Endothelial cell of umbilical vein (primary cell): ENCODE measurements at regions not wholly inside any gene's neighbourhood (a gene's known extent, or its start where the extent isn't known, plus 50 kb on each side); places are given as distances from the start of the nearest gene placed in this dataset.
"Not testable (repeated sequence)": the region's sequence is repeated elsewhere in the genome, so short reads cannot be mapped to it uniquely, and the experiment has no call there.

Experiments
- BruUV-seq: library from RNA; stranded (reverse); fragments of 400-500 nt; replicated peaks from 2 replicates; lab custom pipeline; 2021; lab: Mats Ljungman, UMichigan
- CTCF ChIA-PET: fragments of 300-600, 350-600 bp; sonication (Branson Sonifier 250); formaldehyde crosslinking; loops from one replicate; lab custom pipeline; 2021; ENCODE audit warnings: antibody characterized with exemption, inconsistent platforms; lab: Charles Lee
- POLR2A ChIA-PET: fragments of 300-600, 350-600 bp; sonication (Branson Sonifier 250); formaldehyde crosslinking; loops from one replicate; lab custom pipeline; 2021; ENCODE audit warnings: antibody characterized with exemption, inconsistent platforms; lab: Charles Lee
- DNase-seq: peaks from one replicate; pipeline ENCODE4 v3.0.0-alpha.2; 2011; ENCODE audit warnings: low read depth, low spot score
- FAIRE-seq: peaks from 2 replicates; lab custom pipeline; 2011; peaks lifted over from hg19 to GRCh38; lab: Jason Lieb, UNC
- H2AFZ ChIP-seq: 2 replicates; pipeline ENCODE4 v1.6.0; 2012; ENCODE audit warnings: low read depth, low read length, control low read depth, inconsistent platforms
- H3K27ac ChIP-seq: 2 replicates; pipeline ENCODE4 v1.5.1; 2011; ENCODE audit warnings: low read depth, mild to moderate bottlenecking, control low read depth, low read length, moderate library complexity; ENCODE audit not compliant: insufficient read depth
- H3K27me3 ChIP-seq, 2 experiments: 2 replicates each; pipeline versions ENCODE4 v1.6.0 to v1.6.1; 2011; ENCODE audit warnings: low read length in 2 of 2, mixed read lengths in 1 of 2; ENCODE audit not compliant: control insufficient read depth in 2 of 2, insufficient read depth in 2 of 2
- H3K36me3 ChIP-seq, 2 experiments: 2 replicates in 1 of 2; 3 replicates in 1 of 2; pipeline ENCODE4 v1.5.1; 2011; ENCODE audit warnings: low read length in 2 of 2, mild to moderate bottlenecking in 1 of 2, moderate library complexity in 1 of 2; ENCODE audit not compliant: control insufficient read depth in 2 of 2, insufficient read depth in 2 of 2; ENCODE audit errors: extremely low read depth in 1 of 2
- H3K4me1 ChIP-seq: 3 replicates; pipeline ENCODE4 v1.5.1; 2011; ENCODE audit warnings: mild to moderate bottlenecking, low read length; ENCODE audit not compliant: control insufficient read depth, insufficient read depth; ENCODE audit errors: extremely low read depth
- H3K4me2 ChIP-seq: 2 replicates; pipeline ENCODE4 v1.6.1; 2011; ENCODE audit warnings: low read length, control low read depth, mixed read lengths; ENCODE audit not compliant: insufficient read depth
- H3K4me3 ChIP-seq, 3 experiments: fragments of 200-600 bp in 1 of 3; sonication (generic), shearing (Covaris generic) in 1 of 3; replicated peaks in 1 of 3; 2 replicates each; pipeline ENCODE4 v1.5.1; 2011 to 2016; ENCODE audit warnings: control low read depth in 3 of 3, low read length in 3 of 3, mild to moderate bottlenecking in 2 of 3, inconsistent platforms in 1 of 3, low read depth in 1 of 3, moderate library complexity in 1 of 3; ENCODE audit not compliant: insufficient read depth in 1 of 3
- H3K79me2 ChIP-seq: 2 replicates; pipeline ENCODE4 v1.6.0; 2012; ENCODE audit warnings: low read length, inconsistent platforms; ENCODE audit not compliant: control insufficient read depth, insufficient read depth
- H3K9ac ChIP-seq: replicated peaks from 2 replicates; pipeline ENCODE3; 2011; ENCODE audit warnings: low read length, control low read depth; ENCODE audit not compliant: insufficient read depth; ENCODE audit errors: extremely low read depth
- H3K9me1 ChIP-seq: replicated peaks from 3 replicates; pipeline ENCODE4 v1.6.0; 2011; ENCODE audit warnings: mild to moderate bottlenecking, low read length; ENCODE audit not compliant: control insufficient read depth, insufficient read depth; ENCODE audit errors: extremely low read depth
- H3K9me3 ChIP-seq: replicated peaks from 2 replicates; pipeline ENCODE4 v1.5.1; 2012; ENCODE audit warnings: low read length, inconsistent platforms; ENCODE audit not compliant: control insufficient read depth, insufficient read depth
- H4K20me1 ChIP-seq: replicated peaks from 2 replicates; pipeline ENCODE3; 2011; ENCODE audit warnings: mild to moderate bottlenecking, low read length; ENCODE audit not compliant: control insufficient read depth, insufficient read depth; ENCODE audit errors: extremely low read depth
- EZH2 ChIP-seq: IDR thresholded peaks from 2 replicates; pipeline ENCODE4 v1.6.1; 2012; ENCODE audit warnings: borderline replicate concordance, low read depth, mild to moderate bottlenecking, moderate library complexity, low read length, inconsistent platforms; ENCODE audit not compliant: severe bottlenecking
- FOS ChIP-seq: IDR thresholded peaks from 2 replicates; pipeline ENCODE4 v1.6.1; 2011; ENCODE audit warnings: mild to moderate bottlenecking, low read length, moderate library complexity, borderline replicate concordance; ENCODE audit not compliant: insufficient read depth
- GATA2 ChIP-seq: IDR thresholded peaks from 2 replicates; pipeline ENCODE4 v1.7.0; 2011; ENCODE audit warnings: low read depth, mild to moderate bottlenecking, moderate library complexity, mixed read lengths, low read length; ENCODE audit not compliant: insufficient read length, insufficient read depth
- JUN ChIP-seq: IDR thresholded peaks from 2 replicates; pipeline ENCODE4 v1.6.1; 2011; ENCODE audit warnings: borderline replicate concordance, low read depth; ENCODE audit not compliant: insufficient read length, insufficient read depth
- MAX ChIP-seq: IDR thresholded peaks from 2 replicates; pipeline ENCODE4 v1.6.1; 2011; ENCODE audit not compliant: insufficient read depth, insufficient read length
- MYC ChIP-seq: IDR thresholded peaks from one replicate; pipeline ENCODE4 v1.6.1; 2011; ENCODE audit warnings: mild to moderate bottlenecking, low read depth, low read length
- POLR2A ChIP-seq: IDR thresholded peaks from 2 replicates; pipeline ENCODE4 v1.6.1; 2012; ENCODE audit warnings: low read depth, mild to moderate bottlenecking, control low read depth, low read length
- POLR2AphosphoS5 ChIP-seq: IDR thresholded peaks from 2 replicates; pipeline ENCODE4 v1.6.1; 2012; ENCODE audit warnings: low read depth, mild to moderate bottlenecking, control low read depth, low read length, moderate library complexity; ENCODE audit not compliant: insufficient read depth
- dilution Hi-C: fragments of 300-500 bp; cut with MboI; formaldehyde crosslinking; loops from one replicate; pipeline ENCODE4 v1.15.0; 2019; ENCODE audit warnings: low sequenced_read_pairs; ENCODE audit not compliant: extremely low pct_ligation_motif_present
- intact Hi-C: fragments of 100-400 bp; cut with micrococcal nuclease; formaldehyde crosslinking; loops from one replicate; pipeline ENCODE4 v1.10.0; 2022
- TF ChIP-seq, protein P1 (sequence below), 2 donors: IDR thresholded peaks; 1 replicate in 1 of 2; 2 replicates in 1 of 2; pipeline ENCODE4 v1.5.1; 2011; ENCODE audit warnings: low read length in 2 of 2, mild to moderate bottlenecking in 2 of 2, moderate library complexity in 2 of 2, control low read depth in 1 of 2, inconsistent platforms in 1 of 2, low read depth in 1 of 2; ENCODE audit not compliant: insufficient read depth in 1 of 2; ENCODE audit errors: extremely low read depth in 1 of 2

DNA sequence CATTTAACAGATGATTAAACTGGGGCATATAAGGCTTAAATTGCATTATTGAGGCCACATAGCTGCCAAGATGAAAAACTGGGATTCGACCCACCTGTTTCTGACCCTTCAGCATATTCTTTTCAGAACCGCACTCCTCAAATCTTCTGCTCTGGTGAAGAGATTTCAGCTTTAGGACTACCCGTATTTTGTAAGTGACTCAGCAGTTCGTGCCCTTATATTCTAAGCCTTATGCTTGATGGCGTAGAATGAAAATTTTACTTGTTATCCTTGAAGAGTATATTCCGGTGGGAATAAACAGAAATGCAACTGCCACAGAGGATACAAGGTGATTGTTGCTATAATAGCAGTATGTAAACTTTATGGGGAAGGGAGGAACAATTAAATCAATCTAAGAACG lies 657.1 kb downstream of the DOK5 start:
- intact Hi-C loops: no loop called here
- no TSS peak for BruUV-seq
- H2AFZ ChIP-seq: no peak overlapping the region
- no peak for FAIRE-seq
- no peak for TF ChIP-seq POLR2AphosphoS5
- TF ChIP-seq EZH2: no peak
- TF ChIP-seq JUN: no peak
- TF ChIP-seq MAX: no peak
- no peak for TF ChIP-seq GATA2
- TF ChIP-seq POLR2A: no peak
- TF ChIP-seq, protein P1, sequence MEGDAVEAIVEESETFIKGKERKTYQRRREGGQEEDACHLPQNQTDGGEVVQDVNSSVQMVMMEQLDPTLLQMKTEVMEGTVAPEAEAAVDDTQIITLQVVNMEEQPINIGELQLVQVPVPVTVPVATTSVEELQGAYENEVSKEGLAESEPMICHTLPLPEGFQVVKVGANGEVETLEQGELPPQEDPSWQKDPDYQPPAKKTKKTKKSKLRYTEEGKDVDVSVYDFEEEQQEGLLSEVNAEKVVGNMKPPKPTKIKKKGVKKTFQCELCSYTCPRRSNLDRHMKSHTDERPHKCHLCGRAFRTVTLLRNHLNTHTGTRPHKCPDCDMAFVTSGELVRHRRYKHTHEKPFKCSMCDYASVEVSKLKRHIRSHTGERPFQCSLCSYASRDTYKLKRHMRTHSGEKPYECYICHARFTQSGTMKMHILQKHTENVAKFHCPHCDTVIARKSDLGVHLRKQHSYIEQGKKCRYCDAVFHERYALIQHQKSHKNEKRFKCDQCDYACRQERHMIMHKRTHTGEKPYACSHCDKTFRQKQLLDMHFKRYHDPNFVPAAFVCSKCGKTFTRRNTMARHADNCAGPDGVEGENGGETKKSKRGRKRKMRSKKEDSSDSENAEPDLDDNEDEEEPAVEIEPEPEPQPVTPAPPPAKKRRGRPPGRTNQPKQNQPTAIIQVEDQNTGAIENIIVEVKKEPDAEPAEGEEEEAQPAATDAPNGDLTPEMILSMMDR (IDR thresholded peaks at IDR 0.05; ENCODE audit: extremely low read depth in 1 of 2, insufficient read depth in 1 of 2, low read depth in 1 of 2, low read length in 2 of 2): no peak
- TF ChIP-seq MYC: no peak
- TF ChIP-seq FOS: no peak
- no peaks in the 10 kb centered on the region for H3K9me1 ChIP-seq
- H3K9ac ChIP-seq: no peak overlapping the region
- H3K79me2 ChIP-seq: no peaks in the 10 kb centered on the region
- H3K27ac ChIP-seq: no peak overlapping the region
- H3K4me3 ChIP-seq: no peak overlapping the region
- no peaks in the 10 kb centered on the region for H3K4me1 ChIP-seq
- no peaks in the 10 kb centered on the region for H3K36me3 ChIP-seq
- no peak overlapping the region for H3K4me2 ChIP-seq
- no peak for DNase-seq
- no peaks in the 10 kb centered on the region for H4K20me1 ChIP-seq
- peaks cover 3% of the 10 kb centered on the region for H3K9me3 ChIP-seq
- POLR2A ChIA-PET: no interaction called here
- H3K27me3 ChIP-seq: no peaks in the 10 kb centered on the region
- CTCF ChIA-PET: no interaction called here
- dilution Hi-C loops: no loop called here

DNA sequence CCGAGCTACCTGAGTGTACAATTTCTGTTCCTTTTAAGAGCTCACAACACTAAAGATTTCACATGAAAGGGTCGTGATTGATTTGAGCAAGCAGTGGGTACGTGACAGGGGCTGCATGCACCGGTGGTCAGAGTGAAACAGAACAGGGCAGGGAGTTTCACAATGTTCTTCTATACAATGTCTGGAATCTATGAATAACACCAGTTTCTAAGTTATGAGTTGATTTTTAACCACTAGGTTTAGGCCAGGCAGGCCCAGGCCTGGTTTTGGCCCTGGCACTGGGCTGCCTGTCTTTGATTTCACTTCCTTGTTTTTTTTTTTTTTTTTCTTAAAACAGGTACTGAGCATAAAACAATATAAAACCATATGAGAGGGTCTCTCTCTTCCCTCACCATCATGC lies 642.2 kb downstream of the DOK5 start:
- H2AFZ ChIP-seq, H3K4me1 ChIP-seq, H3K9me3 ChIP-seq, DNase-seq, BruUV-seq, H4K20me1 ChIP-seq, H3K79me2 ChIP-seq, FAIRE-seq, POLR2A ChIA-PET, intact Hi-C loops, H3K4me2 ChIP-seq, CTCF ChIA-PET, dilution Hi-C loops, H3K9ac ChIP-seq, H3K27me3 ChIP-seq, H3K27ac ChIP-seq, H3K9me1 ChIP-seq, H3K4me3 ChIP-seq, H3K36me3 ChIP-seq: not testable (repeated sequence)
